Lower lobe of right lung (tissue), 2 donors: ENCODE measurements at regions not wholly inside any gene's neighbourhood (a gene's known extent, or its start where the extent isn't known, plus 50 kb on each side); places are given as distances from the start of the nearest gene placed in this dataset.

ENCODE experiments used
- ATAC-seq, 2 donors: fragments of 200-7000 bp; cut with Tn5 transposase; one replicate each; pipeline ENCODE4 v1.9.1; 2020 to 2022; ENCODE audit warnings: mild to moderate bottlenecking in 2 of 2, moderate library complexity in 2 of 2
- DNase-seq: peaks from one replicate; pipeline ENCODE4 v3.0.0-alpha.2; 2020
- H3K27ac ChIP-seq: fragments of 200-600 bp; one replicate; pipeline ENCODE4 v1.8.0; 2022
- H3K27me3 ChIP-seq: fragments of 200-600 bp; one replicate; pipeline ENCODE4 v1.8.0; 2022; ENCODE audit warnings: low read depth
- H3K36me3 ChIP-seq: fragments of 200-600 bp; one replicate; pipeline ENCODE4 v1.8.0; 2022; ENCODE audit warnings: mild to moderate bottlenecking
- H3K4me1 ChIP-seq: fragments of 200-600 bp; one replicate; pipeline ENCODE4 v1.8.0; 2022
- H3K4me3 ChIP-seq: fragments of 200-600 bp; one replicate; pipeline ENCODE4 v1.8.0; 2022; ENCODE audit warnings: mild to moderate bottlenecking
- H3K9me3 ChIP-seq: fragments of 200-600 bp; one replicate; pipeline ENCODE4 v1.8.0; 2022
- intact Hi-C: fragments of 100-400 bp; cut with DNase I; formaldehyde crosslinking; loops from one replicate; pipeline ENCODE4 v1.11.0; 2022
- TF ChIP-seq, protein P1 (sequence below): fragments of 200-600 bp; IDR thresholded peaks from one replicate; pipeline ENCODE4 v1.8.0; 2022; ENCODE audit warnings: antibody characterized with exemption, mild to moderate bottlenecking
- donor health status: DM: no; HTN: yes; CAD: no; lungs with severe emphysema.

- Histone ChIP-seq H3K27me3 (no peaks in the 10 kb centered on the region), H3K27ac (no peak overlapping the region), H3K9me3 (no peaks in the 10 kb centered on the region), H3K4me1 (no peaks in the 10 kb centered on the region), H3K4me3 (no peak overlapping the region), H3K36me3 (no peaks in the 10 kb centered on the region)
- intact Hi-C loops, result no loop called here
- TF ChIP-seq, protein P1, sequence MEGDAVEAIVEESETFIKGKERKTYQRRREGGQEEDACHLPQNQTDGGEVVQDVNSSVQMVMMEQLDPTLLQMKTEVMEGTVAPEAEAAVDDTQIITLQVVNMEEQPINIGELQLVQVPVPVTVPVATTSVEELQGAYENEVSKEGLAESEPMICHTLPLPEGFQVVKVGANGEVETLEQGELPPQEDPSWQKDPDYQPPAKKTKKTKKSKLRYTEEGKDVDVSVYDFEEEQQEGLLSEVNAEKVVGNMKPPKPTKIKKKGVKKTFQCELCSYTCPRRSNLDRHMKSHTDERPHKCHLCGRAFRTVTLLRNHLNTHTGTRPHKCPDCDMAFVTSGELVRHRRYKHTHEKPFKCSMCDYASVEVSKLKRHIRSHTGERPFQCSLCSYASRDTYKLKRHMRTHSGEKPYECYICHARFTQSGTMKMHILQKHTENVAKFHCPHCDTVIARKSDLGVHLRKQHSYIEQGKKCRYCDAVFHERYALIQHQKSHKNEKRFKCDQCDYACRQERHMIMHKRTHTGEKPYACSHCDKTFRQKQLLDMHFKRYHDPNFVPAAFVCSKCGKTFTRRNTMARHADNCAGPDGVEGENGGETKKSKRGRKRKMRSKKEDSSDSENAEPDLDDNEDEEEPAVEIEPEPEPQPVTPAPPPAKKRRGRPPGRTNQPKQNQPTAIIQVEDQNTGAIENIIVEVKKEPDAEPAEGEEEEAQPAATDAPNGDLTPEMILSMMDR, result no peak
- no peak for ATAC-seq
- DNase-seq, result no peak
Observed at GRCh38 chr11:130765406-130765805, 150.9 kb downstream of the SNX19 start.

- ATAC-seq (no peak), DNase-seq (no peak)
- Histone ChIP-seq H3K9me3 (no peaks in the 10 kb centered on the region), H3K36me3 (no peaks in the 10 kb centered on the region), H3K27me3 (no peaks in the 10 kb centered on the region), H3K4me3 (no peak overlapping the region), H3K27ac (no peak overlapping the region), H3K4me1 (no peaks in the 10 kb centered on the region)
- intact Hi-C loops, result no loop called here
- TF ChIP-seq, protein P1, result no peak
Observed at GRCh38 chr11:130765951-130766649, 150.2 kb downstream of the SNX19 start.

- Histone ChIP-seq H3K36me3 (no peaks in the 10 kb centered on the region), H3K4me1 (peaks cover 6% of the 10 kb centered on the region), H3K27ac (no peak overlapping the region), H3K27me3 (no peaks in the 10 kb centered on the region), H3K4me3 (no peak overlapping the region), H3K9me3 (no peaks in the 10 kb centered on the region)
- TF ChIP-seq, protein P1, result no peak
- intact Hi-C loops, result no loop called here
- DNase-seq, result no peak
- no peak for ATAC-seq
Observed at GRCh38 chr11:130766650-130767565, 149.4 kb downstream of the SNX19 start.

DNA sequence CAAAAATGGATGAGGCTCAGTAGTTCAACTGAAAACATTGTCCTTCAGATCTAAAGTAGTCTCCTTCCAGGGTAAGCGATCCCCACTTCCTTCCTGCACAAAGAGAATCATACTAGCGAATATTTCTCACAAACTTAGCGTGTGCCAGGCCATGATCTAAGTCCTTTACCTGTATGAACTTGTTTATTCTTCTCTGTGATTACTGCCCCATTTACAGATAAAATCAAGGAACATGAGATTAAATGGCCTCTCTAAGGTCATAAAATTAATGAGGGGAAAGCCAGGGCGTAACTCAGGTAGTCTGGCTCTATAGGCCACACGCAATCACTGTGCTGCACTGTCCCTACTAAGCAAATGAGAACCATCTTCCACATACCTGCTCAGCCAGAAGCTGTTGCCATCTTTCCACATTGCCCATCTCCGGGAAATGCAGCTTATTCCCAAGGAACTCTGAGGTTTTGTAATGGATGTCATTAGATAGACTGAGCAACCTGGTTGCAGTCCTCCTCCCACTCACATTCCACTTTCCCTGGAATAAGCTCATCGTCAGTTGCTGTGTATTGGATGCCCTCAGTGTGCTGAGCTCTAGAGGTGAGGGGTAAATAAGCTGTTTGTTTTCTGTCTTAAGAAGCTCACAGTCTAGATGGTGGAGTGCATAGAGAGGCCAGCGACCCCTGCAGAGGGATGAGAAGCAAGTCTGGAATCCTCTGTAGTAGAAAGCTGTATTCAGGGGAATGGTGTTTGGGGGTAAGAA lies 146.3 kb downstream of the SNX19 start:
- ATAC-seq (no peak), DNase-seq (no peak)
- Histone ChIP-seq H3K36me3 (no peaks in the 10 kb centered on the region), H3K4me3 (no peak overlapping the region), H3K9me3 (no peaks in the 10 kb centered on the region), H3K27me3 (no peaks in the 10 kb centered on the region), H3K4me1 (peaks cover 9% of the 10 kb centered on the region), H3K27ac (no peak overlapping the region)
- intact Hi-C loops, result no loop called here
- TF ChIP-seq, protein P1, result no peak

DNA sequence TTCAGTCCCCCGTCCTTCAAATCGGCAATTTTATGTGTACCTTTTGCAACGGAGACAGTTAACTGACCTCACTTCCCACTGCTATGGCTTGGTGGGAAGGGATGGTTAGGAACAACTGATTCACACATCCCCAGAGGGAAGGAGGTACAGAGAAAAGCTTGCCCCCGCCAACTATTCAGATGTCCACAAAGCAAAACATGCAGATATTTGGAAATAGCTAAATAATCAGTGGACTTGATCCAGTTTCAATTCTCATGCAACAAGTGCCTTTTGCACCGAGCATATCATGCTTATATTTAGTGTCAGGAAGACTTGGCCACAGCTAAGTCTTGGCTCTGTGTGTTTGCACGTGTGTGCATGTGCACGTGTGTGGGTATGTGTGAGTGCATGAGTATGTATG lies 144.6 kb downstream of the SNX19 start:
- no peaks in the 10 kb centered on the region for H3K36me3 ChIP-seq
- H3K4me1 ChIP-seq, result peaks cover 9% of the 10 kb centered on the region
- intact Hi-C loops, result no loop called here
- TF ChIP-seq, protein P1, result no peak
- no peaks in the 10 kb centered on the region for H3K9me3 ChIP-seq
- ATAC-seq (no peak), DNase-seq (no peak)
- H3K27me3 ChIP-seq, result no peaks in the 10 kb centered on the region
- H3K27ac ChIP-seq, result no peak overlapping the region
- H3K4me3 ChIP-seq, result no peak overlapping the region
